Esophagus squamous epithelium (tissue), 4 donors: ENCODE measurements at regions not wholly inside any gene's neighbourhood (a gene's known extent, or its start where the extent isn't known, plus 50 kb on each side); places are given as distances from the start of the nearest gene placed in this dataset.

Experiments
- CTCF ChIP-seq, 6 experiments: fragments of 450-650 bp in 4 of 6; fragments of 200-600 bp in 2 of 6; sonication (generic) in 2 of 6; IDR thresholded peaks; one replicate each; pipeline ENCODE4 v1.5.1; 2016 to 2019; ENCODE audit warnings: antibody characterized with exemption in 6 of 6, mild to moderate bottlenecking in 4 of 6, moderate library complexity in 4 of 6
- POLR2A ChIP-seq, 4 donors: fragments of 450-650 bp; IDR thresholded peaks; one replicate each; pipeline ENCODE4 v1.6.1; 2017; ENCODE audit warnings: antibody characterized with exemption in 4 of 4, mild to moderate bottlenecking in 4 of 4, moderate library complexity in 3 of 4

- TF ChIP-seq POLR2A (IDR thresholded peaks at IDR 0.05) (no peak), CTCF (IDR thresholded peaks at IDR 0.05) (no peak)
Measured at GRCh38 chr9:110093871-110094270, 114.1 kb downstream of the C9orf152 start.
